Neural cell (in vitro differentiated cells): ENCODE measurements at regions not wholly inside any gene's neighbourhood (a gene's known extent, or its start where the extent isn't known, plus 50 kb on each side); places are given as distances from the start of the nearest gene placed in this dataset.

Experiments used
- H2AFZ ChIP-seq: fragments of 200-600, 300-800 bp; sonication (generic), shearing (Covaris generic); 2 replicates; pipeline ENCODE4 v1.6.0; 2014; ENCODE audit warnings: low read depth, mild to moderate bottlenecking, antibody characterized with exemption, low read length, moderate library complexity
- H3F3A ChIP-seq: fragments of 200-600 bp; shearing (Covaris generic); 2 replicates; pipeline ENCODE4 v1.6.1; 2016; ENCODE audit warnings: mild to moderate bottlenecking, moderate library complexity, mixed read lengths, antibody characterized with exemption, low read length; ENCODE audit not compliant: insufficient read depth, poor library complexity, severe bottlenecking
- H3K27ac ChIP-seq: fragments of 200-600, 300-800 bp; sonication (generic), shearing (Covaris generic); 2 replicates; pipeline ENCODE4 v1.5.1; 2014; ENCODE audit warnings: mild to moderate bottlenecking, low read length, moderate library complexity
- H3K27me3 ChIP-seq: fragments of 300-800, 200-600 bp; sonication (generic), shearing (Covaris generic); 2 replicates; pipeline ENCODE4 v1.6.0; 2014; ENCODE audit warnings: mild to moderate bottlenecking, low read depth, low read length, moderate library complexity; ENCODE audit not compliant: insufficient read depth
- H3K36me3 ChIP-seq: fragments of 300-800, 200-600 bp; sonication (generic), shearing (Covaris generic); 2 replicates; pipeline ENCODE4 v1.5.1; 2014; ENCODE audit warnings: mild to moderate bottlenecking, antibody characterized with exemption, low read length, moderate library complexity; ENCODE audit not compliant: insufficient read depth
- H3K4me2 ChIP-seq: fragments of 300-800, 200-600 bp; sonication (generic), shearing (Covaris generic); 2 replicates; pipeline ENCODE4 v1.6.0; 2014; ENCODE audit warnings: mild to moderate bottlenecking, low read length
- H3K4me3 ChIP-seq: fragments of 300-800, 200-600 bp; sonication (generic), shearing (Covaris generic); 2 replicates; pipeline ENCODE4 v1.5.1; 2014; ENCODE audit warnings: mild to moderate bottlenecking, low read length, moderate library complexity
- H3K79me2 ChIP-seq: fragments of 200-600 bp; shearing (Covaris generic); replicated peaks from 2 replicates; pipeline ENCODE4 v1.6.0; 2014; ENCODE audit warnings: mild to moderate bottlenecking, low read length, moderate library complexity; ENCODE audit not compliant: insufficient read depth
- H3K9ac ChIP-seq: fragments of 300-800, 200-600 bp; sonication (generic), shearing (Covaris generic); 2 replicates; pipeline ENCODE4 v1.6.1; 2016; ENCODE audit warnings: mild to moderate bottlenecking, low read length, mixed read lengths
- H3K9me2 ChIP-seq: fragments of 200-600 bp; shearing (Covaris generic); 2 replicates; pipeline ENCODE4 v1.6.1; 2016; ENCODE audit warnings: mild to moderate bottlenecking, low read length, mixed read lengths; ENCODE audit not compliant: insufficient read depth
- H3K9me3 ChIP-seq: fragments of 200-600, 300-800 bp; sonication (generic), shearing (Covaris generic); 2 replicates; pipeline ENCODE4 v1.6.1; 2016; ENCODE audit warnings: mild to moderate bottlenecking, mixed run types, low read length, moderate library complexity, mixed read lengths
- H4K20me1 ChIP-seq: fragments of 200-600 bp; shearing (Covaris generic); 2 replicates; pipeline ENCODE4 v1.6.1; 2016; ENCODE audit warnings: mild to moderate bottlenecking, mixed run types; ENCODE audit not compliant: insufficient read depth
- CTCF ChIP-seq: fragments of 450-650 bp; IDR thresholded peaks from 2 replicates; pipeline ENCODE4 v1.5.1; 2014; ENCODE audit warnings: antibody characterized with exemption, mild to moderate bottlenecking, moderate library complexity; ENCODE audit not compliant: poor library complexity, severe bottlenecking
- EP300 ChIP-seq: fragments of 450-650 bp; conservative IDR thresholded peaks from 2 replicates; pipeline ENCODE4 v1.6.1; 2014; ENCODE audit warnings: antibody characterized with exemption, mild to moderate bottlenecking, moderate library complexity; ENCODE audit not compliant: poor library complexity, severe bottlenecking
- EZH2 ChIP-seq: fragments of 200-600, 300-800 bp; shearing (Covaris generic), sonication (generic); IDR thresholded peaks from 2 replicates; pipeline ENCODE4 v1.6.1; 2014; ENCODE audit warnings: antibody characterized with exemption, low read length, borderline replicate concordance, mild to moderate bottlenecking; ENCODE audit not compliant: insufficient read depth, poor library complexity, severe bottlenecking
- MXI1 ChIP-seq: fragments of 450-650 bp; conservative IDR thresholded peaks from 2 replicates; pipeline ENCODE4 v1.6.1; 2014; ENCODE audit warnings: antibody characterized with exemption, mild to moderate bottlenecking; ENCODE audit not compliant: poor library complexity, severe bottlenecking
- POLR2AphosphoS5 ChIP-seq: IDR thresholded peaks from 2 replicates; pipeline ENCODE4 v1.6.1; 2012
- RAD21 ChIP-seq: fragments of 450-650 bp; conservative IDR thresholded peaks from 2 replicates; pipeline ENCODE4 v1.6.1; 2014; ENCODE audit warnings: antibody characterized with exemption, mild to moderate bottlenecking, moderate library complexity
- REST ChIP-seq: IDR thresholded peaks from 2 replicates; pipeline ENCODE4 v1.6.1; 2012; ENCODE audit warnings: borderline replicate concordance
- SMC3 ChIP-seq: fragments of 450-650 bp; conservative IDR thresholded peaks from 2 replicates; pipeline ENCODE4 v1.6.1; 2014; ENCODE audit warnings: antibody characterized with exemption, mild to moderate bottlenecking, moderate library complexity; ENCODE audit not compliant: poor library complexity
- TAF1 ChIP-seq: IDR thresholded peaks from 2 replicates; pipeline ENCODE4 v1.6.1; 2012; ENCODE audit warnings: low read depth

DNA sequence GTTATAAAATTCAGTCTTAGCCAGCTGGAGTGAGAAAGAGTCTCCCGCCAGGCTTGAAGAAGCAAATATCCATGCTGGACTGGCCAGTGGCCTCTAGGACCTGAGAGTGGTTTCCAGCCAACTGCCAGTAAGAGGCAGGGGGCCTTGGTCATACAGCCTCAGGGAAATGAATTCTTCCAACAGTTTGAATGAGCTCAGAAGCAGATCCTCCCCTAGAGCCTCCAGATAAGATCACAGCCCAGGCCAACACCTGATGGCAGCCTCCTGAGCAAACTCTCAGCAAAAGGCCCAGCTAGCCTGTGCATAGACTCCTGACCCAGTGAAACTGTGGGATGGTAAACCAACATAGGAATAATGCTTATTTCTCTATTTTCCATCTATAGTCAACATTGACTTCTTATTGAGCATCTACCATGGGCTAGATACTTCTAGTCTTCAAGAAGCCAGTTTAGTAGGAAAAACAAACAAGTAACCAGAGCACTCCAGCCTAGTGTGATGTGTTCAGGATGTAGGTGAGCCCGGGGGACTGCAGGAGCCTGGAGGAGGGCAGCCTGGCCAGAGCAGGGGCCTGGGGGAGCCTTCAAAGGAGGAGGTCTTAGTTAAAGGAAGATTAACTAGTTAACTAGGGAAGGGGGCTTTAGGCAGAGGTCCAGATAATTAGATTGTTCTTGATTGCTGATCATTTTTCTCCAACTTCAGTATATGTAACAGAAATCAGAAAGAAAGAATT lies 115.4 kb upstream of the ADO start:
- no peaks in the 10 kb centered on the region for H3K36me3 ChIP-seq
- TF ChIP-seq EZH2 = no peak
- TF ChIP-seq SMC3 = no peak
- TF ChIP-seq POLR2AphosphoS5 = no peak
- no peak for TF ChIP-seq TAF1
- no peak for TF ChIP-seq CTCF
- no peak for TF ChIP-seq EP300
- TF ChIP-seq RAD21 = no peak
- no peak for TF ChIP-seq REST
- no peak for TF ChIP-seq MXI1
- no peaks in the 10 kb centered on the region for H3K27me3 ChIP-seq

GRCh38 chr10:62689712-62690111 lies 114.8 kb upstream of the ADO start:
- no peaks in the 10 kb centered on the region for H3K79me2 ChIP-seq
- H3K4me2 ChIP-seq = no peak overlapping the region
- H3F3A ChIP-seq = no peaks in the 10 kb centered on the region
- no peak overlapping the region for H3K27ac ChIP-seq
- no peak overlapping the region for H2AFZ ChIP-seq
- no peaks in the 10 kb centered on the region for H3K27me3 ChIP-seq
- no peaks in the 10 kb centered on the region for H3K9me2 ChIP-seq
- no peaks in the 10 kb centered on the region for H3K9me3 ChIP-seq
- no peaks in the 10 kb centered on the region for H3K36me3 ChIP-seq
- no peak overlapping the region for H3K9ac ChIP-seq
- no peaks in the 10 kb centered on the region for H4K20me1 ChIP-seq
- no peak overlapping the region for H3K4me3 ChIP-seq
- TF ChIP-seq REST = no peak
- no peak for TF ChIP-seq CTCF
- TF ChIP-seq TAF1 = no peak
- no peak for TF ChIP-seq RAD21
- TF ChIP-seq EZH2 = no peak
- TF ChIP-seq MXI1 = no peak
- no peak for TF ChIP-seq EP300
- TF ChIP-seq SMC3 = no peak
- TF ChIP-seq POLR2AphosphoS5 = no peak

More for the DNA sequence above, 115.4 kb upstream of the ADO start:
- no peaks in the 10 kb centered on the region for H3K79me2 ChIP-seq
- no peaks in the 10 kb centered on the region for H3F3A ChIP-seq
- H2AFZ ChIP-seq = no peak overlapping the region
- no peak overlapping the region for H3K4me2 ChIP-seq
- no peaks in the 10 kb centered on the region for H3K9me2 ChIP-seq
- no peaks in the 10 kb centered on the region for H4K20me1 ChIP-seq
- no peaks in the 10 kb centered on the region for H3K9me3 ChIP-seq
- no peak overlapping the region for H3K27ac ChIP-seq
- H3K9ac ChIP-seq = no peak overlapping the region
- no peak overlapping the region for H3K4me3 ChIP-seq
